GM20000 (cell line): ENCODE measurements at regions not wholly inside any gene's neighbourhood (a gene's known extent, or its start where the extent isn't known, plus 50 kb on each side); places are given as distances from the start of the nearest gene placed in this dataset.
"Not testable (repeated sequence)": the region's sequence is repeated elsewhere in the genome, so short reads cannot be mapped to it uniquely, and the experiment has no call there.

ENCODE experiments used
- DNase-seq: peaks from one replicate; pipeline ENCODE4 v3.0.0; 2012; ENCODE audit warnings: low spot score
- CTCF ChIP-seq: IDR thresholded peaks from 2 replicates; pipeline ENCODE4 v1.5.1; 2012; ENCODE audit warnings: mild to moderate bottlenecking, control low read depth; ENCODE audit errors: extremely low read depth, missing control alignments

DNA sequence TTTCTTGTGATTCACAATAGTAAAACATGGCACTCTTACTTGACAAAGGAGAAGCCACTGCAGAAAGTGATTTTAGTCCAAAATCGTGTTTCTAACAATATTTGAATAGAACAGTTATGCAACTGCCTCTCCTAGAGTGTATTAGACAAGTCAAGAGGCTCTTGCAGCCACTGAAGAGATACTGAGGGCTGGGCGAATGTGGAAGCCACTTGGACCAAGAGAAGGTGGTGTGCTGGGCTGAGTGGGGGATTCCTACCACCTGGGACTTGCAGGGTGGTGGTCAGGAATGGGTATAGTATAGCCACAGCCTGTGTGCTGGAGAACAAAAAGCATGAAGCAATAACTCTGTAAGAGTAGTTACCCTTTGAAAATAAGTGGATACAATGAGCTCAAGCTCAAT lies 223.8 kb upstream of the DNAJC19 start:
- DNase-seq, result no peak
- TF ChIP-seq CTCF, result no peak

GRCh38 chr3:181212271-181212670 lies 222.7 kb upstream of the DNAJC19 start:
- no peak for TF ChIP-seq CTCF
- DNase-seq, result no peak

GRCh38 chr3:181210275-181210674 lies 220.7 kb upstream of the DNAJC19 start:
- no peak for TF ChIP-seq CTCF
- no peak for DNase-seq

DNA sequence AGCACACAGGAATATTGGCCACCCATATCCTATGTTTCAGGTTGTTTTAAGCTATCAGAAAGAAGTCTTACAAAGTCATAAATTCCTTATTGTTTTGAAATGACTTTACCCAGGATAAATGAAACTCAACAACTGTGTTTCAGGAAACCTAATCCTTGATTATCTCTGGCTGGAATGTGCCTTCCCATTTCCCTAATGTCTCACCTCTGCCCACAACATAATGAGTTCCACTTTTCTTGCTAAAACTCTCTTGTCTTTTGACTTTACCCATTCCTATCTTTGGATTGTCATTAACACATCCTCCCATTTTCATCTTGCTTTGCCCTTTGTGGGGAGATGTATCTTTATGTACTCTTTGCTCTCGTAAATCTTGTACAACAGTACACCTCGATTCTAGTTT lies 200.0 kb upstream of the DNAJC19 start:
- TF ChIP-seq CTCF, result no peak
- DNase-seq, result no peak

DNA sequence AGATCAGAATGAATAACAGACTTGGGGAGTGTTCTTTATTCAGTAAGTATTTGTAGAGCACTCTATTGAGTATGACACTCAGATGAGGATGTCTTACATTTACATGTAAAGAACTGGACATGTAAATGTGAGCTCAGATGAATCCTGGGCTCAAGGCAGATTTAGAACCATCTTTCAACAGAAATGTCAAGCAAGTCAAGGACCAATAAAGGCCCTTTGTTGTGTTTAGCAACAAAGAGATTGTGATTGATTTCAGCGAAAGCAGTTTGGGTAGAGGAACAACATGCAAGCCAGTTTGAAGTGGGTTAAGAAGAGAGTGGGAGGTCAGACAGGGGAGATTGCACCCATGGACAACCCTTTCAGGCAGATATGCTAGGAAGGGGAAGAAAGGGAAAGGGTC lies 194.2 kb upstream of the DNAJC19 start:
- no peak for TF ChIP-seq CTCF
- DNase-seq, result no peak

DNA sequence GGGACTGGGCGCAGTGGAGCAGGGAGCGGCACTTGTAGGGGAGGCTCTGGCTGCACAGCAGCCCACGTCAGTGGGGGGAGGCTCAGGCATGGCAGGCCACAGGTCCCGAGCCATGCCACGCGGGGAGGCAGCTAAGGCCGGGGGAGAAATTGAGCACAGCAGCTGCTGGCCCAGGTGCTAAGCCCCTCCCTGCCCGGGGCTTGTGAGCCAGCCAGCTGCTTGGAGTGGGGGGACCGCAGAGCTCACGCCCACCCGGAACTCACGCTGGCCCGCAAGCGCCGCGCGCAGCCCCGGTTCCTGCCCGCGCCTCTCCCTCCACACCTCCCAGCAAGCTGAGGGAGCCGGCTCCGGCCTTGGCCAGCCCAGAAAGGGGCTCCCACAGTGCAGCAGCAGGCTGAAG lies 193.5 kb upstream of the DNAJC19 start:
- DNase-seq, result not testable (repeated sequence)

DNA sequence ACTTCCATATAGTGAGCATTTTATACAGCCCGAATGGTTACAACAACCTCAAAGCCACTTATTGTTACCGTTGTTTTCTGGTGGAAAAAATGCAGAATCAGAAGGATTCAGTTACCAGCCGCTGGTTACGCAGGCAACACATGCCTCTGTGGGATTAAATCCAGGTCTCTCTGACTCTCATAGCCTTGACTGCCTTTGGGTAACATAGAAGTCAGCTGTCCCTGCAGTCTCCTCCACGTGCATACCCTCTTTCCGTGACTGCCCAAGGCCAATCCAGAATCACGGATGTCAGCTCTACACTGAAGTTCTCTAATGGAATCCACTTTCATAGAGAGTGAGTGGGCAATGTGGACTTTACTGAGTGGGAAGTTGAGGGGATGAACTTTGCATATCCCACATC lies 189.5 kb upstream of the DNAJC19 start:
- no peak for DNase-seq
- no peak for TF ChIP-seq CTCF

DNA sequence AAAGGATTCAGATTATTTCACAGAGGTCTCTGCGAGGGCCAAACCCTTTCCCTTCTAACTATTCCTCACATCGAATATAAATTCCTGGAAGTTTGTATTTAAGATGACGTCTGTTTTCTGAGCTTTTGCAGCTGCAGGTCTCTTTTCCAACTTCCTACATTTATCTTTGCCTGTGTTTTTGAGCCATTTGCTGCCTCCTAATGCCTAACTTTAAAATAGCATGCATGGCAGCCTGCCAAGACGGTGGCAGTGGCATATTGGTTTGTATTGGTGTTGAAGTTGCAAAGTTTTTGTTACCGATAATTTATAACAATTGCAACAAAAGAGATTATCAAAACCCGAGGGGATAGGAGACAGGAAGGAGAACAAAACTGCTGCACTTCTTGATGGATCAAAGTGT lies 187.1 kb upstream of the DNAJC19 start:
- TF ChIP-seq CTCF, result no peak
- DNase-seq, result no peak
